ENCODE measurements at regions not wholly inside any gene's neighbourhood (a gene's known extent, or its start where the extent isn't known, plus 50 kb on each side); places are given as distances from the start of the nearest gene placed in this dataset.
"Not testable (repeated sequence)": the region's sequence is repeated elsewhere in the genome, so short reads cannot be mapped to it uniquely, and the experiment has no call there.

DNA sequence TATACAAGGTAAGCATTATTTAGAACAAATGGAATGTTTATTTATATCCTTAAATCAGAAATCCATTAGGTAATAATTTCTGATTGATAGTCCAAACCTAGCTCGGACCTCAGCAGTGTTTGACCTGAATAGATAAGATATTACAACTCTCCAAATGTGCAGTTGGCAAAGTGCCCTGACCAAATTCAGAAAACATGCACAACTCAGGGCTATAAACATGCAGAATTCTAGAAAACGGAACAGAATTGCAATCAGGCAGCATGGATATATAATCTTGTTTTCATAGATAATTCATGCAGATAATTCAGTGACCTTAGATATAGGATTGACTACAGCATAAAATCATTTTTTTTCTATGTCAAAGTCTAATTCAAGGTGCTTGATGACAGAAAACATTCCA is 626.6 kb upstream of the CITED2 start:
- in situ Hi-C loops (cut with HindIII; ENCODE audit: low sequenced_read_pairs): no loop called here

DNA sequence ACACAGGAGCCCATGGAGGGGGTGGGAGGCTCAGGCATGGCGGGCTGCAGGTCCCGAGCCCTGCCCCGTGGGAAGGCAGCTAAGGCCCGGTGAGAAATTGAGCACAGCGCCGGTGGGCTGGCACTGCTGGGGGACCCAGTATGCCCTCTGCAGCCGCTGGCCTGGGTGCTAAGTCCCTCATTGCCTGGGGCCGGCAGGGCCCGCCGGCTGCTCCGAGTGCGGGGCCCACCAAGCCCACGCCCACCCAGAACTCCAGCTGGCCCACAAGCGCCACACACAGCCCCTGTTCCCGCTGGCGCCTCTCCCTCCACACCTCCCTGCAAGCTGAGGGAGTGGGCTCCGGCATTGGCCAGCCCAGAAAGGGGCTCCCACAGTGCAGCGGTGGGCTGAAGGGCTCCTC is 625.2 kb upstream of the CITED2 start:
- in situ Hi-C loops (cut with HindIII; ENCODE audit: low sequenced_read_pairs): not testable (repeated sequence)

DNA sequence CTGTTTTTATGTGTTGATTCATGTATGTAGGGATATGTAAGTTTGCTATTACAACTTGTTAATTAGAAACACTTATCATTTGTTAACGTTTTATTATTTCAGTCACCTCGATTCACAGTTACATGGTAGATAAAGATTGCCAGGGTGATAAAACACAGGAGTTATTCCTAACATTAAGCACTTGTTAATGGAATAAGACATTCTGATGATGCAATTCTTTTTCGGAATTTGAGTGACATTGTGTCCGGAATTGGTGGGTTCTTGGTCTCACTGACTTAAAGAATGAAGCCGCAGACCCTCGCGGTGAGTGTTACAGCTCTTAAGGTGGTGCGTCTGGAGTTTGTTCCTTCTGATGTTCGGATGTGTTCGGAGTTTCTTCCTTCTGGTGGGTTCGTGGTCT is 624.0 kb upstream of the CITED2 start:
- in situ Hi-C loops (cut with HindIII; ENCODE audit: low sequenced_read_pairs): not testable (repeated sequence)

DNA sequence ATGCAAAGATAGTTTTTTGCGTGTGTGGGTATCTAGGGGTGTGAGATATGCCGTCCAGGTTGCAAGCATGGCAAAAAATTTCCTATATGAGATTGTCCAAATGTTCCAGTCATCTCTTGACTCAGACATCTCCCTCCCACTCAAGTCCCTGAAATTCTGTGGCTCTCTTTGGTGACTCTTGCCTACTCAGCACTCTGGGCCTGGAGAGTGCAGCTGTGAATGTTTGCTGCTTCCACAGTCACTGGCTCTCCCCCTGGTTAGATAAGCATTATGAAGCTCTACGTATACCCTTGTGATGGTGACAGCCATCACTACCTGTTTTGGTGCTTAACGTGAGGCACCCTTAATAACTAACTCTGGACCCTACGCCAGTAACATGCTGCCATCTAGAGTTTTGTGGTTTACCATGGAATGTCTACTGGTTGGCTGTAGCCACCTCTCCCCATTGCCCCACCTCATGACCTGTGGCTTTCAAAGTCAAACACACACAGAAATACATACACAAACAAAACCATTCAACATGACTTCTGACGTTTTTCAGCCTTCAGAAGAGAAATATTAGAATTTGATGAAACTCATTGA is 621.9 kb upstream of the CITED2 start:
- in situ Hi-C loops (cut with HindIII; ENCODE audit: low sequenced_read_pairs): no loop called here

DNA sequence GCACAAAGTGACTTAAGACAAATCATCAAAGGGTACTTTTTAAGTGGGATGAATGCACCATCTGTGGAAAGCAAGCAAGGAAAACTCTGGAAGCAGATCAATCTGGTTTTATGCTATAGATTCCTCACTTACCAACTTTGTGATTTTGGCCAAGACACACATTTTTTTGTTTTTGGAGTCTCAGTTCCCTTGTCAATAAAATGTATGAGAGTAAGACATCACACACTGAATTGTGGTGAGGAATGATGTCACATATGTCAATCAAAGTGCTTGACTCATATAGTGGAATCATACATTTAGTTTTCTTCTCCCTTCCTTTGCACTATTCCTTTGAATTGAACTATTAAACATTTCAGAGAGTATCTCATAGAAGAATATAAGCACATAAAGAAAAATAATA is 620.5 kb upstream of the CITED2 start:
- in situ Hi-C loops (cut with HindIII; ENCODE audit: low sequenced_read_pairs): no loop called here

DNA sequence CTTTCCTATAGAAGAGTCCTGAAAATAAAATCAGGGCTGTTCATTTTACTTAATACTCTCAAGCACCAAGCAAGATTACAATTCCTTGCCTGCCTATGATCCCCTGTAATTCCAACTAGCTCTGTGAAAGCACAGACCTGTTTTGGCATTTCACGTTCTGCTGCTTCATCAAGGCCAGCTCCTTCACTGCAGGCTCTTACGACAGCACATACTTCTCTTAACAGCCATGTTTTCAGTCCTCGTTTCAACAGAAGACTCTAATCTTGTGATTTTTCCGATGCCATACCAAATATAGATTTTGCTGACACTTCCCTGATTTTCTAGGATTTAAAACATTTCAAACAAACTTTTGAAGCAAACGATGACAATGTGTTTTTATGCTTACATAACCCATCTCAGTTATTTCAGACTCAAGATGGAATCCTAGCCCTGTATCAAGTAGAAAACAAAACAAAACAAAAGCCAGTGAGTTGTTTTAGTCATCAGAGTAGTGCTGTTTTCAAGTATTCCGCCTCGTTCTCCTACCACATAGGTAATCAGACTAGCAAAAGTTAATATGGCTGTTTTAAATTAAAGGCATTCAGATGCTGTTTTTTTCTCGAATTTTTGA is 616.5 kb upstream of the CITED2 start:
- in situ Hi-C loops (cut with HindIII; ENCODE audit: low sequenced_read_pairs): no loop called here

DNA sequence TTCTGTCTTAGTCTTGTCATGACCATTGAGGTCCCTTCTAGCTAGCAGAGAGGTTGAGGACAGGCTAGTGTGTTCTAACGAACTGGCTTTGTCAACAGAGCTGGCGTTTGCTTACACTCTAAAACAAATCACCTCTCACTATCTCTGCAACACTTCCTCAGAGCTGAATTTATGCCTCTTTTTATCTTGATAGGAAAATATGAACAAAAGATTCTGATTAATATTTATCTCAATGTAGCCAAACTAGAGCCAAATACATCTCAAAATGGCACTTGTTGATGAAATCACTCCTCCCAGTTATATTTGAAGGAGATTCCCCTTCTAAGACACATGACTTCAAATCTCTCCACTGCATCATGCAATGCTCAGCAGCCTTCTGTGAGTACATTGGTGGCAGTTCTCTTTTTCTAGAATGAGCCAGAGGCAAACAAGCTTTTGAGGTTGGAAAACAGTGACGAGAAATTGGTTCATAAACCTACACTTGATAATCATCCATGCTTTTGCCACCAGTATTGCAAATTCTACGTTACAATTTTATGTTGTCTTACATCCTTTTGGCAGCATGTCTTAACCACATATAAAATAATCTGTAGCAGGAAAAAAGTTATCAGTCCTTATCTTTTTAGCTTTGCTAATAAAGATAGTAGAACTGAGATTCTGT is 615.7 kb upstream of the CITED2 start:
- in situ Hi-C loops (cut with HindIII; ENCODE audit: low sequenced_read_pairs): no loop called here

DNA sequence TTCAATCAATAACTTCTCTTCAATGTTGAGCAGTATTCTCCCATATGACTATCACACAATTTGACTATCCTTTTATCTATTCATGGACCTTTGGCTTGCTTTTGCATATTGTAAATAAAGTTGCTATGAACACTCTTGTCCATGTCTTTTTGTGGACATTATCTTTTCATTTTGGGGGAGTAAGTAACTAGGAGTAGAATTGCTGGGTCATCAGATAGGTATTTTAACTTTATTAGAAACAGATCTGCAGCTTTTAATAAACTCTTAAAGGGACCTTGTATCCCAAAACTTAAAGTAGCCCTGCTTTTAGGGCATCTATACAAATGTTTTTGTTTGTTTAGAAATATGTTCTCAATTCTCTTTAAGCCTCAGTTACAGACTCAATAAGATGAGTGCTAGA is 614.2 kb upstream of the CITED2 start:
- in situ Hi-C loops (cut with HindIII; ENCODE audit: low sequenced_read_pairs): no loop called here

DNA sequence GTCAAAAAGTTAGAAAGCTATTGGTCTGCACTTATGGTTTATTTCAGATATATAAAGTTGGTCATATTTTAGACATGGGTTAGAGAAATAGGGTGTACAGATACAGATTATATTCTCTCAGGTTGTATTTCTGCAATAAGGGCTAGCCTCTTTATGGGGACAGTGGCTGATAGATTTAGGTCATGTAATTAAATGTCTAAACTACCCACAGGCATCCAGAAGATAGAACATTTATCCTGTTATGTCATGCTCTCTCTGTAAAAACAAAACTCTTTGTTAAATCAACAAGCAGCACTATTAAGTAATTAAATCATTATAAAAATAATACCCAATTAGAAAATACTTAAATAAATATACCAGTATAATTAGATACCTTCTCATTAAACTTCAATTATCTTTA is 612.6 kb upstream of the CITED2 start:
- in situ Hi-C loops (cut with HindIII; ENCODE audit: low sequenced_read_pairs): no loop called here

DNA sequence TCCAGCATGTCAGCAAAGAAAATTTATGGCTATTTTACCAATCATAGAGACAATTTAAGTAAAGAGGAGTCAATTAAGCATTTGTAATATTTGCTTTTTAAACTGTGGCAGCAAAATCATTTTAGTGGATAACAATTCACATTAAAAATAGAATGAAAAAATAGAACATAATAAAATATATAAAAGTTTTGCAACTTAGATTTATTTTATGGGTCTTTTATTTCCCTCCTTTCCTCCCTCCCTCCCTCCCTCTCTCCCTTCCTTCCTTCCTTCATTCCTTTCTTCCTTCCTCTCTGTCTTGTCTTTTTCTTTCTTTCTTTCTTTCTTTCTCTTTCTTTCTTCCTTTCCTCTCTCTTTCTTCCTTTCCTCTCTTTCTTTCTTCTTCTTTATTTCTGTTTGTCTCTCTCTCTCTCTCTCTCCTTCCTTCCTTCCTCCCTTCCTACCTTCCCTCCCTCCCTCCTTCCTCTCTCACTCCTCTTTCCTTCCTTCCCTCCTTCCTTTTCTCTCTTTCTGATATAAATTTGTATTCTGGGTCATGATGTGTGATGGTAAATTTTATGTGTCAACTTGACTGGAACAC is 610.9 kb upstream of the CITED2 start:
- in situ Hi-C loops (cut with HindIII; ENCODE audit: low sequenced_read_pairs): no loop called here

DNA sequence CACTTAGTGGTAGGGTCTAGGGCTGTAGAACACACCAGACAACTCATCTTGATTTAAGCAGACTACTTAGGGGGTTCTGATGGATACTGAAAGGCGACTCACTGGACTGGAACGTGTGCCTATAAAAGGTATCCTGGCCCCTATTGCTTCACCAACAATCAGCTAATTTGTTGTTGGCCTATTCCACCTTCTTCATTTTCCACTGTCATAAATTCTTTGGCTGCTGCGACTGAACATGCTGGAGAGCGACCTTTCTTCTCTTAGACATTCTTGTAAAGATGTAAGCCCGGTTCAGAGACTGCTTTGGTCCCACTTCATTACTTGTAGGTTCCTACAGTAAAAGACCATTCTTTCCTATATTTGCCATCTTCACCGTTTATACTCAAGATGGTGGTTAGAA is 609.9 kb upstream of the CITED2 start:
- in situ Hi-C loops (cut with HindIII; ENCODE audit: low sequenced_read_pairs): no loop called here

DNA sequence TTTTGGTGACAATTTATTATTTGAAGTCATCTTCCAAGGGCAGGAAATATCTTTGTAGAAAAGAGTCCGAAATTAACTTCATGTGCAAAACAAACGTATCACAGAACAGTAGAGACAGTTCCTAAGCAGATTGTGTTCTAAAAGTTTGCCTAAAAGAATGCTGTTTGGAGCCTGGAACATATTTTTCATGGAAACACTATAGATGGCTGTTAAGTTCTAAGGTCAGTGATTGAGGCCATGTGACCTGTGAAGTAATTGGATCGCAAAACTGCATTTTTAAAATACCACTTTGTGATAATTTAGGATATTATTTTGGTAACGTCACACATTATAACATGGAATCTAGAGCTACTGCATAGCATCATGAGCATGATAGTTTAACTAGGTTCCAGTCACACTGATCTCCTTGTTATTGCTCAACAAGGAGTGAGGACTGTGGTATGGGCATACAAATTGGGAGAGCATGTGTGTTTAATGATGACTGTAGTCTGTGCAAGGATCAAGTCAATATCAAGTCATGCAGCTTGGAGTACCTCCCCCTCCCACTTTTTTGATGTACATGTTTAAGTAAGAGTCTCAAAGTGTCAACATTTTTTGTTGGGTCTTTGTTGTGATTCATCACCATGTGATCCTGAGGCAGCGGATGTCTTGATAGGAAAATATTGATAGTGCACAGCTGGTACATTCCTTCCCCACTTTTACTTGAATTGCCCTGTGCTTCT is 609.3 kb upstream of the CITED2 start:
- in situ Hi-C loops (cut with HindIII; ENCODE audit: low sequenced_read_pairs): no loop called here

DNA sequence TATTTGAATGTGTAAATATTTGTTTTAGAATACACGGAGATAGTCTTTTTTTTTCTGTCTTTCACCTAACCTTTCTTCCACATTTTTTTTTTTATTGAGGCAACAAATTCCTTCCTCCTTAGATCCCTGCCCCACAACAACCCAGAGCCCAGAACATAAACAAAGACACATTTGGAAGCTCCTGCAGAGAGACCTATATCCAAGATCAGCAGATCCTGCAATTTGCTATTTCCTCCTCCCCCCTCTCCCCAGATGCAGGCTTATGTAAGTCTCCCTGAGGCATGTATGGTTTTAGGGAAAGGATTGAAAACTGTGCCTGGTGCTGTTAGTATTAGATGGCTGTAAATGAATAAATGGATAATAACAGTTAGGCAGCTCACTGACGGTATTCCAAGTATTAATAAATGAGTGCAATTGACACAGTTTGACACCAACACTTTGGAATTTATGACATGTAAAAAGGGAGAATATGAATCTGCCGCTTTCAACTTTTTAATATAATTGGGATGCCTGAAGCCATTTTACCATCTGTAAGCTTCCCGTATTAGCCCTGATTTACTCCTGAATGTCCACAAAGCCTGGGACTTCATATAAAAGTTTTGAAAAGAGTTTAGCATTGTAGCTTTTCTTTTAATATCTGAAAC is 608.3 kb upstream of the CITED2 start:
- in situ Hi-C loops (cut with HindIII; ENCODE audit: low sequenced_read_pairs): no loop called here

DNA sequence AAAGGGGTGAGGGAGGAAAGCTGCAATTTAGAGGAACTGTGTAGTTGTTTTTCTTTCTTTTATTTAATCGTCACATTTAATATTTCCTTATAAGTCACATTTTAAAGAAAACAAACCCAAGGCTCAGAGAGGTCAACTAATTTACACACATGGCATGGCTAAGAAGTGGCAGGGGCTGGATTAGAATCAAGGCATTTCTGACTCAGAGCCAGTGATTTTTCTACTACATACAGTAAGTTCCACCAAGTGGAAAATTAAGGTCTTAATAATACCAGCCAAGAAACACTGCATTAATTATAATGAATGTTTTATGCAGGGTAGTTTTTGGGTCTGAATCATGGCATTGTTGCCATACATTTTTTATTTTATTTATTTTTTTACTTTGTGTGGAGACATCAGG is 607.7 kb upstream of the CITED2 start:
- in situ Hi-C loops (cut with HindIII; ENCODE audit: low sequenced_read_pairs): no loop called here

DNA sequence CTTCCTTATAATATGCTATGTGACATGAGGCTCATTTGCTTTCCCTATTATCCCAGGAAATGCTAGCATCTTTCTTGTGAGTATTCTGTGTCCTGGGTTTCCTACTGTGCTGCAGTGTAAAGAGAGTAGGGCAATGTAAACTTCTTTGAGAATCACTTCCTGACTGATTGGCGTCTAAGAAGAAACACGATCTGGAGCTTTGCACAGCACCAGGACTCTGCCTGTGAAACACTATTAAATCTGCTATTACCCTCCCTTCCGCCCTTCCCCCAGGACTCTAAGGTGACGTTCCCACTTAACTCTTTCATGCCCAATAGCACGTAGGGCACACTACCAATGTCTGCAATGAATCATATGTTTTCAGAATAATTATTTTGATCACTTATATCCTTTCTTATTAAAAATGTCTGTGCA is 607.3 kb upstream of the CITED2 start:
- in situ Hi-C loops (cut with HindIII; ENCODE audit: low sequenced_read_pairs): no loop called here

DNA sequence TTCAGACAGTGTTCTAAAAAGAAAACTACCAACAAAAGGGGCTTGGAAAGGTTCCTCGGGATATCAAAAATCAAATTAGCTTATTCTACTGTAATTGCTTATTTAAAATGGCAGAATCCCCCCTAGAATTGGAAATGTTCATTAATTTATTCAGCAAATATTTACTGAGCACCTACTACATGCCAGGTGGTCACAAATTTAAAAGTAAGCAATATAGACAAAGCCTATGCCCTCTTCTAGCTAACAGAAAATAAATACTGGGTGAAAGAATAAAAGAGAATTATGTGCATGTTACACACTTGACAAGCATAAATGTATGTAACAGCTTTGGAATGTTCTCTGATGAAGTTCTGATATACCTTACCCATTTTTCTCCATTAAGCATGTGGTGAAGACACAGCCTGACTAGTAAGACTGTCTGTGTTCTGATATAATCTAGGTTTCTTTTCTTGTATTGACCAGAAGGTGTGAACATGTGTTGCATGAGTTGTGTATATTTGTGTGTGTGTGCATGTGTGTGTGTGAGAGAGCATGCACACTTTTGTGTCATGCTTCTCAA is 606.7 kb upstream of the CITED2 start:
- in situ Hi-C loops (cut with HindIII; ENCODE audit: low sequenced_read_pairs): no loop called here

DNA sequence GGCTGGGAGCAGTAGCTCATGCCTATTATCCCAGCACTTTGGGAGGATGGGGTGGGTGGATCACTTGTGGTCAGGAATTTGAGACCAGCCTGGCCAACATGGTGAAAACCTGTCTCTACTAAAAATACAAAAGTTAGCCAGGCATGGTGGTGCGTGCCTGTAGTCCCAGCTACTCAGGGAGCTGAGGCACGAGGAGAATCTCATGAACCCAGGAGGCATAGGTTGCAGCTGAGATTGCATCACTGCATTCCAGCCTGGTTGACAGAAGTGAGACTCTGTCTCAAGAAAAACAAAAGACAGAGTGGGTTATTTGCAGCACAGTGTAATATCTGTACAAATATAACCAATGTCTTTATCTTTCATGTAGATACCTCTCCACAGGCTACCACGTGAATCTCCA is 606.2 kb upstream of the CITED2 start:
- in situ Hi-C loops (cut with HindIII; ENCODE audit: low sequenced_read_pairs): not testable (repeated sequence)

DNA sequence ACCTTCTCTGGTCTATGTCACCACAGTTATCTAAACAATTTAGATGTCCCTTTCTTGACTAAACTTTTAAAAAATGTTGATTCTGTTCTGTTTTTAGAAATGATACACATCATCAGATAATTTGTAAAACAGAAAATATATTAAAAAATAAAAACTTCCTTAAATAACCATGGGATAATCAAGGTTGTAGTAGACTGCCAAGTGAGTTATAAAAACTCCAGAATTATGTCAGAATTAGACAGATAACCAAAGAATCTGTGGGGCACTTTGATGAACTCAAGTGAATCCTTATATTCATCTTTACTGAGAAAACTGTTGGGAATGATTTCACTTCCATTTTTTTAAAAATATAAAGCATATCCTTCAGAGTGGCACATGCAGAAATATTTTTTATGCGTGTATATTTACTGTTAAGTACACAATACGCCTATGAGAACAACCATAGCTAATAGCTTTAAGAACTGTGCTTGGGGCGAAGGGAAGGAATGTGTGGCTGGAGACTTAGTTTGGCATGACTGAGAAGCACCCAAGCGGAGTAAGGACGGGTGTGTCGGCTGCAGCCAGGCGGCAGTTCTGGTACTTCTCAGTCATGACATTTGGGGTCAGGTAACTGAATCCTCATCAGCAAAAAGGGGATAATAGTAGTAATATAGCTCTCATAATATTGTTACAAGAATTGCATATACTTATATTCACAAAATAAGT is 604.7 kb upstream of the CITED2 start:
- in situ Hi-C loops (cut with HindIII; ENCODE audit: low sequenced_read_pairs): no loop called here

DNA sequence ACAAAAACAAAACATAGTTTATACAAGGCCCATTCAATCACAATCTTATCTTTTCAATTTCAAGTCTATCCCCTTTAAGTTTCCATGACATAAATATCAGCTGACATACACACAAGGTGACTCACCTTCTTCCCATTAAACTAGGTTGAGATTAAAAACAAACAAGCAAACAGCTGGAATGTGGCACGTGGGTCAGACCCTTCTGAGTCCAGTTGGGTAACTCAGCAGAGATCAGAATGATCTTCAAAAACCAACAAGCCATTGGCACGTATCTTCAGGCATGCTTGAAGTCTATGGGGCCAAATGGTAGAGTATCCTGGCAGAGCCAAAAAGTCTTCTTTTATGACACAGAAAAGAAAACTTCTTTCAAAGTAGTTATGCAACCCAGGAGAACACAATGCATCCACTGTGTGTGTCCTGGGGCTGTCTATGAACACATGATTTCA is 603.5 kb upstream of the CITED2 start:
- in situ Hi-C loops (cut with HindIII; ENCODE audit: low sequenced_read_pairs): no loop called here

DNA sequence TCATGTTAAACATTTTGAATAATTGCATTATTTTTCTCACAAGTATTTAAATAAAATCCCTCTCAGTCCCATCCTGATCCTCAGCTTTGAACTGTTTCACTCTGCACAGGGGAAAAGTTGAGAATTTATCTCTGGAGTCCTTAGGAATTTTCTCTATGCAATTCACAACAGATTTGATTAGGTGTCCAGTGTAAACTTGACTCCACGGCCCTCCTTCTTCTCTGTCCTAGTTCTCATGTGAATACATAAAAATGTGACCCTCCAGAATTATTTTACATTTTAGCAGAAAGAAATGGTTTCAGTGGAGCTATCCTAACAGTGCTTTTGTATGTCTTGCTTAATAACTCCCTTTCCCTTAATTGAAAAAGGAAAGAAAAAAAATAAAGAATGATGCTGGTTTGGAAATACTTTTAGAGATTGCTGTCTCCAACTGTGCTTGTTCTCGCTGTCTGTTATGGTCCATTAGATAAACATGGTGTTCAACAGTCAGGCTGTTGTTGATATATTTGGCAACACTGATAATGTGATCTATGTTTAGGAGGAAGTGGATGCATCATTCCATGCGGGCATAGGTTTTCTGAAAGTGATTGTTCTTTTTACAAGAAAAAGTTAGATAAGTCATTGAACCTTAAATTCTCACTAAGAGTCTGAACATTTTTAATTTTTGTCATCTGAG is 599.4 kb upstream of the CITED2 start:
- in situ Hi-C loops (cut with HindIII; ENCODE audit: low sequenced_read_pairs): no loop called here

All from DLD1 (cell line).